PFSK-1 (cell line): ENCODE measurements at regions not wholly inside any gene's neighbourhood (a gene's known extent, or its start where the extent isn't known, plus 50 kb on each side); places are given as distances from the start of the nearest gene placed in this dataset.

ENCODE experiments used
- FOXP2 ChIP-seq: optimal IDR thresholded peaks from 2 replicates; pipeline ENCODE3; 2011; ENCODE audit warnings: borderline replicate concordance, control low read depth, inconsistent platforms; ENCODE audit not compliant: insufficient read depth; ENCODE audit errors: extremely low read length, extremely low read depth
- SIN3A ChIP-seq: IDR thresholded peaks from 2 replicates; pipeline ENCODE4 v1.6.1; 2012; ENCODE audit warnings: mild to moderate bottlenecking, low read length, moderate library complexity, borderline replicate concordance; ENCODE audit not compliant: insufficient read depth
- TAF1 ChIP-seq: IDR thresholded peaks from 2 replicates; pipeline ENCODE4 v1.6.1; 2012; ENCODE audit warnings: low read length, control low read depth, borderline replicate concordance; ENCODE audit not compliant: insufficient read depth
- TF ChIP-seq, protein P1 (sequence below), 2 experiments: IDR thresholded peaks; 2 replicates each; pipeline versions ENCODE4 v1.6.1 to v1.8.0; 2011 to 2012; ENCODE audit warnings: low read depth in 2 of 2, low read length in 2 of 2, control low read depth in 1 of 2, inconsistent platforms in 1 of 2, mild to moderate bottlenecking in 1 of 2, moderate library complexity in 1 of 2; ENCODE audit not compliant: insufficient read depth in 1 of 2

- TF ChIP-seq TAF1 (no peak), SIN3A (no peak), FOXP2 (no peak)
- TF ChIP-seq, protein P1, sequence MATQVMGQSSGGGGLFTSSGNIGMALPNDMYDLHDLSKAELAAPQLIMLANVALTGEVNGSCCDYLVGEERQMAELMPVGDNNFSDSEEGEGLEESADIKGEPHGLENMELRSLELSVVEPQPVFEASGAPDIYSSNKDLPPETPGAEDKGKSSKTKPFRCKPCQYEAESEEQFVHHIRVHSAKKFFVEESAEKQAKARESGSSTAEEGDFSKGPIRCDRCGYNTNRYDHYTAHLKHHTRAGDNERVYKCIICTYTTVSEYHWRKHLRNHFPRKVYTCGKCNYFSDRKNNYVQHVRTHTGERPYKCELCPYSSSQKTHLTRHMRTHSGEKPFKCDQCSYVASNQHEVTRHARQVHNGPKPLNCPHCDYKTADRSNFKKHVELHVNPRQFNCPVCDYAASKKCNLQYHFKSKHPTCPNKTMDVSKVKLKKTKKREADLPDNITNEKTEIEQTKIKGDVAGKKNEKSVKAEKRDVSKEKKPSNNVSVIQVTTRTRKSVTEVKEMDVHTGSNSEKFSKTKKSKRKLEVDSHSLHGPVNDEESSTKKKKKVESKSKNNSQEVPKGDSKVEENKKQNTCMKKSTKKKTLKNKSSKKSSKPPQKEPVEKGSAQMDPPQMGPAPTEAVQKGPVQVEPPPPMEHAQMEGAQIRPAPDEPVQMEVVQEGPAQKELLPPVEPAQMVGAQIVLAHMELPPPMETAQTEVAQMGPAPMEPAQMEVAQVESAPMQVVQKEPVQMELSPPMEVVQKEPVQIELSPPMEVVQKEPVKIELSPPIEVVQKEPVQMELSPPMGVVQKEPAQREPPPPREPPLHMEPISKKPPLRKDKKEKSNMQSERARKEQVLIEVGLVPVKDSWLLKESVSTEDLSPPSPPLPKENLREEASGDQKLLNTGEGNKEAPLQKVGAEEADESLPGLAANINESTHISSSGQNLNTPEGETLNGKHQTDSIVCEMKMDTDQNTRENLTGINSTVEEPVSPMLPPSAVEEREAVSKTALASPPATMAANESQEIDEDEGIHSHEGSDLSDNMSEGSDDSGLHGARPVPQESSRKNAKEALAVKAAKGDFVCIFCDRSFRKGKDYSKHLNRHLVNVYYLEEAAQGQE (IDR thresholded peaks at IDR 0.05; ENCODE audit: insufficient read depth in 1 of 2, low read depth in 2 of 2, low read length in 2 of 2), result no peak
Measured at GRCh38 chr3:176734146-176734545, 463.1 kb downstream of the TBL1XR1 start.
